GM19023 (cell line): ENCODE measurements at regions not wholly inside any gene's neighbourhood (a gene's known extent, or its start where the extent isn't known, plus 50 kb on each side); places are given as distances from the start of the nearest gene placed in this dataset.
"Not testable (repeated sequence)": the region's sequence is repeated elsewhere in the genome, so short reads cannot be mapped to it uniquely, and the experiment has no call there.

ENCODE experiments used
- ATAC-seq: cut with Tn5 transposase; IDR thresholded peaks from one replicate; pipeline ENCODE4 v1.9.1; 2021; ENCODE audit warnings: mild to moderate bottlenecking, moderate library complexity; ENCODE audit not compliant: unreplicated experiment

GRCh38 chr5:1596462-1597092, 72.8 kb upstream of the LPCAT1 start:
- not testable (repeated sequence) for ATAC-seq

- ATAC-seq, result peak; percentile 90
Observed at GRCh38 chr5:1594357-1595106, 70.8 kb upstream of the LPCAT1 start.

GRCh38 chr5:1593903-1594356, 70.2 kb upstream of the LPCAT1 start:
- peak; percentile 27 for ATAC-seq

GRCh38 chr5:1588071-1588694, 64.4 kb upstream of the LPCAT1 start:
- ATAC-seq, result not testable (repeated sequence)

- not testable (repeated sequence) for ATAC-seq
Observed at GRCh38 chr5:1583081-1583875, 59.5 kb upstream of the LPCAT1 start.

- ATAC-seq, result not testable (repeated sequence)
Observed at GRCh38 chr5:1579389-1579788, 55.6 kb upstream of the LPCAT1 start.

- not testable (repeated sequence) for ATAC-seq
Observed at GRCh38 chr5:1576851-1577250, 53.1 kb upstream of the LPCAT1 start.

GRCh38 chr5:1575991-1576714, 52.4 kb upstream of the LPCAT1 start:
- ATAC-seq, result not testable (repeated sequence)

- not testable (repeated sequence) for ATAC-seq
Observed at GRCh38 chr5:1575491-1575890, 51.7 kb upstream of the LPCAT1 start.

- ATAC-seq, result not testable (repeated sequence)
Observed at GRCh38 chr5:1574023-1574318, 50.2 kb upstream of the LPCAT1 start.

- not testable (repeated sequence) for ATAC-seq
Observed at GRCh38 chr5:1573217-1574022, 49.7 kb upstream of the LPCAT1 start.
